H9 (cell line): ENCODE measurements at regions not wholly inside any gene's neighbourhood (a gene's known extent, or its start where the extent isn't known, plus 50 kb on each side); places are given as distances from the start of the nearest gene placed in this dataset.

ENCODE experiments used
- DNase-seq: peaks from one replicate; pipeline ENCODE4 v3.0.0-alpha.2; 2017
- H2AFZ ChIP-seq: one replicate; pipeline ENCODE4 v1.6.1; 2013; ENCODE audit warnings: mild to moderate bottlenecking, low read length, control low read depth, moderate library complexity
- H2AK5ac ChIP-seq: 2 replicates; pipeline ENCODE4 v1.6.1; 2013; ENCODE audit warnings: low read length, control low read depth, mixed read lengths; ENCODE audit not compliant: insufficient read length
- H2BK120ac ChIP-seq: one replicate; pipeline ENCODE4 v1.6.1; 2013; ENCODE audit warnings: low read depth, mild to moderate bottlenecking, low read length, control low read depth, inconsistent platforms; ENCODE audit not compliant: poor library complexity, severe bottlenecking
- H2BK12ac ChIP-seq: 2 replicates; pipeline ENCODE4 v1.6.1; 2013; ENCODE audit warnings: low read length, control low read depth, mixed read lengths, low read depth; ENCODE audit not compliant: insufficient read length
- H2BK15ac ChIP-seq: 2 replicates; pipeline ENCODE4 v1.6.1; 2013; ENCODE audit warnings: low read depth, low read length, control low read depth
- H2BK20ac ChIP-seq: one replicate; pipeline ENCODE4 v1.6.1; 2013; ENCODE audit warnings: low read depth, mild to moderate bottlenecking, low read length, control low read depth, inconsistent platforms; ENCODE audit not compliant: poor library complexity, severe bottlenecking
- H2BK5ac ChIP-seq: 2 replicates; pipeline ENCODE4 v1.6.1; 2013; ENCODE audit warnings: low read length, control low read depth, mixed read lengths; ENCODE audit not compliant: insufficient read length
- H3K14ac ChIP-seq: 2 replicates; pipeline ENCODE4 v1.6.1; 2013; ENCODE audit warnings: low read length, control low read depth; ENCODE audit not compliant: insufficient read depth
- H3K18ac ChIP-seq: 2 replicates; pipeline ENCODE4 v1.6.1; 2013; ENCODE audit warnings: low read depth, mild to moderate bottlenecking, mixed read lengths, low read length, control low read depth; ENCODE audit not compliant: insufficient read length
- H3K23ac ChIP-seq: 2 replicates; pipeline ENCODE4 v1.6.1; 2013; ENCODE audit warnings: low read length, control low read depth, mixed read lengths, low read depth; ENCODE audit not compliant: insufficient read length
- H3K23me2 ChIP-seq: 2 replicates; pipeline ENCODE4 v1.6.1; 2013; ENCODE audit warnings: low read depth, mild to moderate bottlenecking, mixed read lengths, low read length, control low read depth; ENCODE audit not compliant: insufficient read length, poor library complexity, severe bottlenecking
- H3K27ac ChIP-seq: 2 replicates; pipeline ENCODE4 v1.5.1; 2013; ENCODE audit warnings: low read length, control low read depth, mixed read lengths, low read depth; ENCODE audit not compliant: insufficient read length
- H3K27me3 ChIP-seq: 2 replicates; pipeline ENCODE4 v1.6.1; 2013; ENCODE audit warnings: low read length, control low read depth, inconsistent platforms; ENCODE audit not compliant: insufficient read depth
- H3K4ac ChIP-seq: 2 replicates; pipeline ENCODE4 v1.6.1; 2013; ENCODE audit warnings: low read depth, mild to moderate bottlenecking, control low read depth, inconsistent platforms, low read length, moderate library complexity
- H3K4me1 ChIP-seq: 2 replicates; pipeline ENCODE4 v1.6.1; 2013; ENCODE audit warnings: low read length, control low read depth, inconsistent platforms; ENCODE audit not compliant: insufficient read depth
- H3K4me2 ChIP-seq: 2 replicates; pipeline ENCODE4 v1.6.1; 2013; ENCODE audit warnings: low read length, control low read depth, mixed read lengths; ENCODE audit not compliant: insufficient read length, insufficient read depth
- H3K56ac ChIP-seq: 2 replicates; pipeline ENCODE4 v1.6.1; 2013; ENCODE audit warnings: low read depth, mild to moderate bottlenecking, mixed read lengths, low read length, control low read depth; ENCODE audit not compliant: insufficient read length
- H3K79me1 ChIP-seq: 2 replicates; pipeline ENCODE4 v1.6.1; 2013; ENCODE audit warnings: low read depth, mild to moderate bottlenecking, moderate library complexity, low read length, control low read depth, inconsistent platforms; ENCODE audit not compliant: insufficient read depth, poor library complexity, severe bottlenecking
- H3K79me2 ChIP-seq: 2 replicates; pipeline ENCODE4 v1.6.1; 2013; ENCODE audit warnings: low read length, control low read depth, inconsistent platforms; ENCODE audit not compliant: insufficient read depth
- H3K9ac ChIP-seq: 2 replicates; pipeline ENCODE4 v1.6.1; 2013; ENCODE audit warnings: low read length, control low read depth, mixed read lengths; ENCODE audit not compliant: insufficient read length; ENCODE audit errors: extremely low read depth
- H3K9me3 ChIP-seq: one replicate; pipeline ENCODE4 v1.6.1; 2013; ENCODE audit warnings: low read depth, low read length, inconsistent platforms; ENCODE audit not compliant: control insufficient read depth
- H3T11ph ChIP-seq: one replicate; pipeline ENCODE4 v1.6.1; 2013; ENCODE audit warnings: mild to moderate bottlenecking, low read length, control low read depth, inconsistent platforms
- H4K20me1 ChIP-seq: one replicate; pipeline ENCODE4 v1.6.1; 2013; ENCODE audit not compliant: control insufficient read depth, insufficient read length, insufficient read depth
- H4K5ac ChIP-seq: 2 replicates; pipeline ENCODE4 v1.6.1; 2013; ENCODE audit warnings: low read depth, mild to moderate bottlenecking, mixed read lengths, low read length, control low read depth; ENCODE audit not compliant: insufficient read length
- H4K8ac ChIP-seq: replicated peaks from 2 replicates; pipeline ENCODE4 v1.6.1; 2013; ENCODE audit warnings: low read length, control low read depth, mixed read lengths, low read depth; ENCODE audit not compliant: insufficient read length
- H4K91ac ChIP-seq: 2 replicates; pipeline ENCODE4 v1.6.1; 2013; ENCODE audit warnings: low read depth, mild to moderate bottlenecking, moderate library complexity, mixed read lengths, low read length, control low read depth; ENCODE audit not compliant: insufficient read length
- H3K27ac Mint-ChIP-seq, 3 experiments: 2 replicates in 2 of 3; 3 replicates in 1 of 3; pipeline ENCODE4 v1.8.0; 2020 to 2021; ENCODE audit warnings: mixed read lengths in 3 of 3, mild to moderate bottlenecking in 1 of 3, moderate library complexity in 1 of 3
- H3K27me3 Mint-ChIP-seq: 2 replicates; pipeline ENCODE4 v1.8.0; 2021; ENCODE audit warnings: low read depth, mild to moderate bottlenecking, moderate library complexity, mixed read lengths
- H3K36me3 Mint-ChIP-seq, 3 experiments: 2 replicates in 2 of 3; 3 replicates in 1 of 3; pipeline ENCODE4 v1.8.0; 2020 to 2021; ENCODE audit warnings: low read depth in 3 of 3, mixed read lengths in 3 of 3; ENCODE audit not compliant: insufficient read depth in 1 of 3
- H3K4me1 Mint-ChIP-seq, 2 experiments: 2 replicates each; pipeline ENCODE4 v1.8.0; 2020; ENCODE audit warnings: mixed read lengths in 2 of 2
- H3K4me3 Mint-ChIP-seq, 2 experiments: 2 replicates in 1 of 2; 3 replicates in 1 of 2; pipeline ENCODE4 v1.8.0; 2020 to 2021; ENCODE audit warnings: mild to moderate bottlenecking in 2 of 2, mixed read lengths in 2 of 2, moderate library complexity in 1 of 2
- H3K9me3 Mint-ChIP-seq, 2 experiments: 2 replicates in 1 of 2; 3 replicates in 1 of 2; pipeline ENCODE4 v1.8.0; 2020; ENCODE audit warnings: mild to moderate bottlenecking in 2 of 2, mixed read lengths in 2 of 2, moderate library complexity in 1 of 2
- CTCF ChIP-seq: fragments of 200-600 bp; sonication (generic); conservative IDR thresholded peaks from 3 replicates; pipeline ENCODE4 v1.8.0; 2021; ENCODE audit warnings: antibody characterized with exemption, mild to moderate bottlenecking

DNA sequence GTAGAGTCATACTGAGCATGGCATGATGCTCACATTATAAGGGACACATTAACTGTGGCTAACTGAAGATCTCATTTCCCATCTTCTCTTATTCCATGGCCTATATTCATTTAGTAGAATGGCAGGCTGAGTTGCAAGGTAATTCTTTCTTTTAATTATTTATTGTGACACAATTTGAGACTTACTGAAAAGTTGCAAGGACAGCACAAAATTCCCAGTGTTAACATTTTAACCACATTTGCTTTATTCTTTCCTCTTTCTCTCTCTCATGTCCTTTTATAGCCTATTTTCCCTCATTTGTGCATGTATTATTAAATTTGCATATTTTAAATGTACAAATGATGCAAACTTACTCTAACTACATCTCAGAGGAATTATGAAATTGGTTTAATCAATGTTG lies 366.1 kb upstream of the RPS23 start:
- no peak overlapping the region for H2BK15ac ChIP-seq
- peaks cover 7 to 19% of the 10 kb centered on the region in 2 experiments for H3K4me1 Mint-ChIP-seq
- no peak overlapping the region for H3K4me2 ChIP-seq
- no peaks in the 10 kb centered on the region for H3K23me2 ChIP-seq
- no peaks in the 10 kb centered on the region for H3K27me3 ChIP-seq
- H3K9me3 Mint-ChIP-seq: no peaks in the 10 kb centered on the region
- H3K4me1 ChIP-seq: no peaks in the 10 kb centered on the region; the same call in 1 of the 2 replicates
- H4K5ac ChIP-seq: no peak overlapping the region
- no peak overlapping the region for H3K18ac ChIP-seq
- H4K20me1 ChIP-seq: no peaks in the 10 kb centered on the region
- H3K27me3 Mint-ChIP-seq: no peaks in the 10 kb centered on the region
- no peak overlapping the region for H4K91ac ChIP-seq
- H3K9ac ChIP-seq: no peak overlapping the region
- no peaks in the 10 kb centered on the region for H3K79me2 ChIP-seq
- H3K56ac ChIP-seq: no peak overlapping the region
- no peak overlapping the region for H3K27ac Mint-ChIP-seq
- H3K14ac ChIP-seq: no peak overlapping the region
- H3K79me1 ChIP-seq: no peaks in the 10 kb centered on the region
- no peak overlapping the region for H3K23ac ChIP-seq
- H3T11ph ChIP-seq: no peak overlapping the region
- H2AK5ac ChIP-seq: no peak overlapping the region
- H2BK5ac ChIP-seq: no peak overlapping the region
- no peak overlapping the region for H2AFZ ChIP-seq
- H3K4ac ChIP-seq: no peak overlapping the region
- H2BK120ac ChIP-seq: no peak overlapping the region
- no peak overlapping the region for H2BK20ac ChIP-seq
- no peak overlapping the region for H3K27ac ChIP-seq
- no peak for TF ChIP-seq CTCF
- no peaks in the 10 kb centered on the region for H3K36me3 Mint-ChIP-seq
- no peak overlapping the region for H4K8ac ChIP-seq
- no peaks in the 10 kb centered on the region for H3K9me3 ChIP-seq
- no peak overlapping the region for H3K4me3 Mint-ChIP-seq
- H2BK12ac ChIP-seq: no peak overlapping the region
- DNase-seq: no peak
